GM12878 (cell line): ENCODE measurements at regions not wholly inside any gene's neighbourhood (a gene's known extent, or its start where the extent isn't known, plus 50 kb on each side); places are given as distances from the start of the nearest gene placed in this dataset.
"Not testable (repeated sequence)": the region's sequence is repeated elsewhere in the genome, so short reads cannot be mapped to it uniquely, and the experiment has no call there.

Experiments used
- ATAC-seq: fragments of 200-7000 bp; cut with Tn5 transposase; 3 replicates; pipeline ENCODE4 v1.9.1; 2020; ENCODE audit warnings: mild to moderate bottlenecking, moderate library complexity
- BruUV-seq: library from RNA; stranded (reverse); fragments of 400-500 nt; replicated peaks from 2 replicates; lab custom pipeline; 2021; lab: Mats Ljungman, UMichigan
- CTCF ChIA-PET: fragments of 300-600 bp; sonication (Branson Sonifier 250); formaldehyde crosslinking; extraction: SDS; loops from one replicate; lab custom pipeline; 2021; ENCODE audit warnings: inconsistent platforms; lab: Yijun Ruan, JAX
- POLR2A ChIA-PET: fragments of 350-600 bp; formaldehyde crosslinking; extraction: SDS; loops from one replicate; lab custom pipeline; 2021; ENCODE audit warnings: inconsistent platforms; lab: Charles Lee
- RAD21 ChIA-PET: fragments of 300-600 bp; sonication (Branson Sonifier 250); formaldehyde crosslinking; loops from one replicate; lab custom pipeline; 2023; ENCODE audit warnings: antibody characterized with exemption; ENCODE audit not compliant: unreplicated experiment; lab: Charles Lee
- SMC1A ChIA-PET: fragments of 300-600 bp; sonication (Branson Sonifier 250); formaldehyde crosslinking; loops from one replicate; lab custom pipeline; 2023; ENCODE audit not compliant: unreplicated experiment, uncharacterized antibody; lab: Charles Lee
- DNase-seq: peaks from one replicate; pipeline ENCODE4 v3.0.0-alpha.2; 2011; ENCODE audit warnings: low read depth, low spot score
- FAIRE-seq: peaks from 3 replicates; lab custom pipeline; 2011; peaks lifted over from hg19 to GRCh38; lab: Jason Lieb, UNC
- H2AFZ ChIP-seq: 2 replicates; pipeline ENCODE4 v1.6.0; 2011; ENCODE audit warnings: low read depth, low read length, control low read depth; ENCODE audit not compliant: control insufficient read depth
- H3K27ac ChIP-seq: 2 replicates; pipeline ENCODE4 v1.5.1; 2011; ENCODE audit warnings: control low read depth; ENCODE audit not compliant: control insufficient read depth, insufficient read depth
- H3K27me3 ChIP-seq, 2 experiments: replicated peaks in 1 of 2; 2 replicates each; pipeline versions ENCODE4 v1.6.0 to v1.6.1; 2011; ENCODE audit warnings: low read length in 1 of 2; ENCODE audit not compliant: control insufficient read depth in 2 of 2, insufficient read depth in 2 of 2
- H3K36me3 ChIP-seq, 2 experiments: 2 replicates each; pipeline ENCODE4 v1.5.1; 2011; ENCODE audit warnings: low read length in 1 of 2; ENCODE audit not compliant: control insufficient read depth in 2 of 2, insufficient read depth in 2 of 2
- H3K4me1 ChIP-seq: 2 replicates; pipeline ENCODE4 v1.6.1; 2011; ENCODE audit warnings: mild to moderate bottlenecking, low read length, moderate library complexity, mixed read lengths; ENCODE audit not compliant: control insufficient read depth, insufficient read depth
- H3K4me2 ChIP-seq: 2 replicates; pipeline ENCODE4 v1.6.0; 2011; ENCODE audit warnings: control low read depth; ENCODE audit not compliant: control insufficient read depth, insufficient read depth
- H3K4me3 ChIP-seq: fragments of 200-600 bp; sonication (generic); 2 replicates; pipeline ENCODE4 v1.5.1; 2016
- H3K79me2 ChIP-seq: 2 replicates; pipeline ENCODE4 v1.6.0; 2011; ENCODE audit warnings: low read length; ENCODE audit not compliant: control insufficient read depth, insufficient read depth
- H3K9ac ChIP-seq: 2 replicates; pipeline ENCODE4 v1.8.0; 2011; ENCODE audit warnings: low read length, control low read depth, mixed read lengths; ENCODE audit not compliant: control insufficient read depth, insufficient read depth
- H3K9me3 ChIP-seq: replicated peaks from 3 replicates; pipeline ENCODE4 v1.5.1; 2011; ENCODE audit warnings: mild to moderate bottlenecking, low read length; ENCODE audit not compliant: control insufficient read depth, insufficient read depth
- H4K20me1 ChIP-seq: 2 replicates; pipeline ENCODE4 v1.6.0; 2011; ENCODE audit not compliant: control insufficient read depth, insufficient read depth
- BCL3 ChIP-seq: IDR thresholded peaks from 2 replicates; pipeline ENCODE4 v1.6.1; 2011; ENCODE audit warnings: borderline replicate concordance, low read depth, mild to moderate bottlenecking, moderate library complexity, low read length; ENCODE audit not compliant: insufficient read depth, poor library complexity, severe bottlenecking
- CBFB ChIP-seq: IDR thresholded peaks from 2 replicates; pipeline ENCODE4 v1.6.1; 2016; ENCODE audit warnings: antibody characterized with exemption, low read depth
- CBX3 ChIP-seq: fragments of 200-600 bp; sonication (generic); IDR thresholded peaks from 2 replicates; pipeline ENCODE4 v1.6.1; 2016; ENCODE audit warnings: low read depth, borderline replicate concordance
- CEBPB ChIP-seq, 2 experiments: fragments of 150-350 bp in 1 of 2; IDR thresholded peaks; 2 replicates each; pipeline ENCODE4 v1.6.1; 2012 to 2014; ENCODE audit warnings: low read depth in 2 of 2, low read length in 2 of 2, borderline replicate concordance in 1 of 2, inconsistent platforms in 1 of 2
- GATAD2B ChIP-seq: fragments of 450-650 bp; conservative IDR thresholded peaks from 2 replicates; pipeline ENCODE4 v1.6.1; 2017; ENCODE audit warnings: low read depth, mild to moderate bottlenecking, moderate library complexity
- MTA2 ChIP-seq: fragments of 450-650 bp; IDR thresholded peaks from 2 replicates; pipeline ENCODE4 v1.6.1; 2016; ENCODE audit warnings: low read depth, mild to moderate bottlenecking, moderate library complexity
- NR2F1 ChIP-seq: fragments of 450-650 bp; conservative IDR thresholded peaks from 2 replicates; pipeline ENCODE4 v1.6.1; 2017; ENCODE audit warnings: mild to moderate bottlenecking
- RUNX3 ChIP-seq: IDR thresholded peaks from 2 replicates; pipeline ENCODE4 v1.6.1; 2012; ENCODE audit warnings: low read length, inconsistent platforms
- SPI1 ChIP-seq: IDR thresholded peaks from 2 replicates; pipeline ENCODE4 v1.6.1; 2011; ENCODE audit warnings: low read depth, mild to moderate bottlenecking, low read length, moderate library complexity, borderline replicate concordance; ENCODE audit not compliant: insufficient read depth
- SRF ChIP-seq, 2 experiments: IDR thresholded peaks; 2 replicates each; pipeline ENCODE4 v1.6.1; 2011; ENCODE audit warnings: low read depth in 2 of 2, low read length in 2 of 2, mild to moderate bottlenecking in 1 of 2, moderate library complexity in 1 of 2
- STAT1 ChIP-seq: fragments of 450-650 bp; conservative IDR thresholded peaks from 2 replicates; pipeline ENCODE4 v1.6.1; 2014; ENCODE audit warnings: antibody characterized with exemption, mild to moderate bottlenecking
- YY1 ChIP-seq: IDR thresholded peaks from 2 replicates; pipeline ENCODE4 v1.6.1; 2011; ENCODE audit warnings: low read depth, mild to moderate bottlenecking, low read length
- ZNF274 ChIP-seq: IDR thresholded peaks from one replicate; pipeline ENCODE4 v1.8.0; 2011; ENCODE audit not compliant: insufficient read length, insufficient read depth
- ZNF622 ChIP-seq: fragments of 450-650 bp; IDR thresholded peaks from 2 replicates; pipeline ENCODE4 v1.6.1; 2017; ENCODE audit warnings: mild to moderate bottlenecking, inconsistent platforms
- WGBS: methylation state at CpG from one replicate; pipeline ENCODE4 v1.1.6; 2016; ENCODE audit warnings: low lambda C conversion rate; ENCODE audit not compliant: insufficient replicate concordance, insufficient coverage; ENCODE audit errors: missing lambda C conversion rate; 5-methylcytosine and 5-hydroxymethylcytosine counted together
- in situ Hi-C: fragments of 300-500 bp; cut with MboI; formaldehyde crosslinking; loops from 9 replicates; pipeline ENCODE4 v1.14.3; 2018; ENCODE audit warnings: mixed read lengths
- intact Hi-C: fragments of 100-400 bp; cut with micrococcal nuclease; formaldehyde crosslinking; loops from one replicate; pipeline ENCODE4 v1.14.2; 2022; ENCODE audit not compliant: unreplicated experiment

GRCh38 chr15:22253002-22253675 lies 172.8 kb downstream of the OR4M2 start:
- H3K9ac ChIP-seq, H3K4me3 ChIP-seq, SMC1A ChIA-PET, H3K4me2 ChIP-seq, H3K9me3 ChIP-seq, intact Hi-C loops, RAD21 ChIA-PET, H3K36me3 ChIP-seq, BruUV-seq, FAIRE-seq, H2AFZ ChIP-seq, H4K20me1 ChIP-seq, POLR2A ChIA-PET, H3K79me2 ChIP-seq, H3K27me3 ChIP-seq, ATAC-seq, CTCF ChIA-PET, H3K27ac ChIP-seq, DNase-seq: not testable (repeated sequence)
- 60% methylated on average over 14 of the region's 14 CpGs for WGBS
- H3K4me1 ChIP-seq: peaks cover 13% of the 10 kb centered on the region
- in situ Hi-C loops: loop anchor here (10.0 kb wide), 1 partner anchor 1868 kb away; no protein-coding TSS in a partner anchor

- H3K27me3 ChIP-seq: no peaks in the 10 kb centered on the region
- 20% methylated on average over 8 of the region's 8 CpGs for WGBS
- ChIA-PET SMC1A (no interaction called here), CTCF (no interaction called here), POLR2A (no interaction called here)
- intact Hi-C loops: no loop called here
- no peaks in the 10 kb centered on the region; the same call in 2 of the 3 replicates for H3K9me3 ChIP-seq
- no peak for FAIRE-seq
- no peaks in the 10 kb centered on the region for H3K36me3 ChIP-seq
- peak; percentile 9 for DNase-seq
- no peak overlapping the region for H3K4me3 ChIP-seq
- no peak overlapping the region for H3K27ac ChIP-seq
- BruUV-seq: no TSS peak
- no peaks in the 10 kb centered on the region for H3K79me2 ChIP-seq
- peaks cover 13% of the 10 kb centered on the region for H3K4me1 ChIP-seq
- TF ChIP-seq RUNX3: peak; percentile 78
- no peak for TF ChIP-seq ZNF622
- TF ChIP-seq ZNF274: no peak
- TF ChIP-seq CEBPB (IDR thresholded peaks at IDR 0.05; ENCODE audit: borderline replicate concordance in 1 of 2, low read depth in 2 of 2, low read length in 2 of 2): no peak
- no peak for TF ChIP-seq CBFB
- no peak for TF ChIP-seq NR2F1
- TF ChIP-seq MTA2: no peak
- no peak for TF ChIP-seq GATAD2B
- TF ChIP-seq BCL3: peak; percentile 18
- no peak for TF ChIP-seq SRF (IDR thresholded peaks at IDR 0.05; ENCODE audit: low read depth in 2 of 2, low read length in 2 of 2)
- TF ChIP-seq CBX3: no peak
- TF ChIP-seq STAT1: no peak
- peak; percentile 54; the same call in 1 of the 2 replicates for TF ChIP-seq YY1
- no peak for TF ChIP-seq SPI1
- TF ChIP-seq, all 136 proteins: peak for 3
- H4K20me1 ChIP-seq: no peaks in the 10 kb centered on the region
- H2AFZ ChIP-seq: 0 out of 2 replicates have a peak overlapping the region, but pooled peaks have one; percentile 4
- in situ Hi-C loops: loop anchor here (10.0 kb wide), 1 partner anchor 1869 kb away; no protein-coding TSS in a partner anchor
- RAD21 ChIA-PET: no interaction called here
- no peak overlapping the region for H3K4me2 ChIP-seq
- no peak overlapping the region for H3K9ac ChIP-seq
- peak; percentile 80 for ATAC-seq
These were observed 173.5 kb downstream of the OR4M2 start for GRCh38 chr15:22253676-22254408.
